ENCODE measurements at regions not wholly inside any gene's neighbourhood (a gene's known extent, or its start where the extent isn't known, plus 50 kb on each side); places are given as distances from the start of the nearest gene placed in this dataset.
"Not testable (repeated sequence)": the region's sequence is repeated elsewhere in the genome, so short reads cannot be mapped to it uniquely, and the experiment has no call there.

- H3K36me3 Mint-ChIP-seq = no peaks in the 10 kb centered on the region
- ATAC-seq (no peak), DNase-seq (no peak)
- no peak overlapping the region for H3K4me3 Mint-ChIP-seq
- H3K9me3 Mint-ChIP-seq (ENCODE audit: low read depth) = no peaks in the 10 kb centered on the region
- CTCF ChIA-PET = no interaction called here
- H3K27me3 Mint-ChIP-seq = no peaks in the 10 kb centered on the region
- H3K4me1 Mint-ChIP-seq = no peaks in the 10 kb centered on the region
- no peak overlapping the region for H3K27ac Mint-ChIP-seq
Measured at GRCh38 chr2:83795777-83796176, 663.3 kb downstream of the SUCLG1 start.

- H3K27me3 Mint-ChIP-seq; H3K27ac Mint-ChIP-seq; H3K4me3 Mint-ChIP-seq; H3K36me3 Mint-ChIP-seq; H3K9me3 Mint-ChIP-seq (ENCODE audit: low read depth); DNase-seq; CTCF ChIA-PET; H3K4me1 Mint-ChIP-seq; ATAC-seq: not testable (repeated sequence)
Measured at GRCh38 chr2:83790467-83790866, 668.6 kb downstream of the SUCLG1 start.

GRCh38 chr2:83789674-83790073, 669.4 kb downstream of the SUCLG1 start:
- H3K4me3 Mint-ChIP-seq; DNase-seq; H3K27me3 Mint-ChIP-seq; H3K36me3 Mint-ChIP-seq; H3K27ac Mint-ChIP-seq; ATAC-seq; H3K9me3 Mint-ChIP-seq (ENCODE audit: low read depth); CTCF ChIA-PET; H3K4me1 Mint-ChIP-seq: not testable (repeated sequence)

GRCh38 chr2:83788938-83789566, 670.0 kb downstream of the SUCLG1 start:
- ATAC-seq; H3K4me1 Mint-ChIP-seq; H3K9me3 Mint-ChIP-seq (ENCODE audit: low read depth); H3K27me3 Mint-ChIP-seq; H3K27ac Mint-ChIP-seq; DNase-seq; CTCF ChIA-PET; H3K36me3 Mint-ChIP-seq; H3K4me3 Mint-ChIP-seq: not testable (repeated sequence)

- H3K4me3 Mint-ChIP-seq = no peak overlapping the region
- CTCF ChIA-PET = no interaction called here
- no peaks in the 10 kb centered on the region for H3K9me3 Mint-ChIP-seq (ENCODE audit: low read depth)
- ATAC-seq (no peak), DNase-seq (no peak)
- no peaks in the 10 kb centered on the region for H3K36me3 Mint-ChIP-seq
- no peaks in the 10 kb centered on the region for H3K27me3 Mint-ChIP-seq
- H3K4me1 Mint-ChIP-seq = no peaks in the 10 kb centered on the region
- no peak overlapping the region for H3K27ac Mint-ChIP-seq
Measured at GRCh38 chr2:83787189-83787588, 671.9 kb downstream of the SUCLG1 start.

- Mint-ChIP-seq H3K4me3 (no peak overlapping the region), H3K36me3 (no peaks in the 10 kb centered on the region), H3K9me3 (ENCODE audit: low read depth) (no peaks in the 10 kb centered on the region), H3K27ac (no peak overlapping the region), H3K27me3 (no peaks in the 10 kb centered on the region), H3K4me1 (no peaks in the 10 kb centered on the region)
- no peak for ATAC-seq
- no peak for DNase-seq
- CTCF ChIA-PET = no interaction called here
Measured at GRCh38 chr2:83786140-83786539, 672.9 kb downstream of the SUCLG1 start.

GRCh38 chr2:83784947-83785346, 674.1 kb downstream of the SUCLG1 start:
- Mint-ChIP-seq H3K4me3 (no peak overlapping the region), H3K36me3 (no peaks in the 10 kb centered on the region), H3K27ac (no peak overlapping the region), H3K4me1 (no peaks in the 10 kb centered on the region), H3K9me3 (ENCODE audit: low read depth) (no peaks in the 10 kb centered on the region), H3K27me3 (no peaks in the 10 kb centered on the region)
- CTCF ChIA-PET = no interaction called here
- DNase-seq = no peak
- no peak for ATAC-seq

- no peak overlapping the region for H3K4me3 Mint-ChIP-seq
Measured at GRCh38 chr2:83784315-83784714, 674.8 kb downstream of the SUCLG1 start.

GRCh38 chr2:83782122-83782521, 677.0 kb downstream of the SUCLG1 start:
- H3K9me3 Mint-ChIP-seq (ENCODE audit: low read depth) = no peaks in the 10 kb centered on the region
- H3K27me3 Mint-ChIP-seq = no peaks in the 10 kb centered on the region
- CTCF ChIA-PET = no interaction called here
- DNase-seq (no peak), ATAC-seq (no peak)
- H3K4me1 Mint-ChIP-seq = no peaks in the 10 kb centered on the region
- H3K36me3 Mint-ChIP-seq = no peaks in the 10 kb centered on the region
- H3K27ac Mint-ChIP-seq = no peak overlapping the region
- no peak overlapping the region for H3K4me3 Mint-ChIP-seq

More at GRCh38 chr2:83784315-83784714, 674.8 kb downstream of the SUCLG1 start:
- CTCF ChIA-PET = no interaction called here
- Mint-ChIP-seq H3K4me1 (no peaks in the 10 kb centered on the region), H3K36me3 (no peaks in the 10 kb centered on the region), H3K27ac (no peak overlapping the region), H3K27me3 (no peaks in the 10 kb centered on the region), H3K9me3 (ENCODE audit: low read depth) (no peaks in the 10 kb centered on the region)
- no peak for DNase-seq
- no peak for ATAC-seq

GRCh38 chr2:83764447-83765005, 694.6 kb downstream of the SUCLG1 start:
- no peak overlapping the region for H3K27ac Mint-ChIP-seq
- H3K4me3 Mint-ChIP-seq = no peak overlapping the region
- no peak for ATAC-seq
- H3K4me1 Mint-ChIP-seq = no peaks in the 10 kb centered on the region
- no peak for DNase-seq
- peaks cover 10% of the 10 kb centered on the region for H3K9me3 Mint-ChIP-seq (ENCODE audit: low read depth)
- no peaks in the 10 kb centered on the region for H3K36me3 Mint-ChIP-seq
- no peaks in the 10 kb centered on the region for H3K27me3 Mint-ChIP-seq
- CTCF ChIA-PET = no interaction called here

GRCh38 chr2:83757329-83757728, 701.8 kb downstream of the SUCLG1 start:
- ATAC-seq (no peak), DNase-seq (no peak)
- CTCF ChIA-PET = no interaction called here
- Mint-ChIP-seq H3K36me3 (no peaks in the 10 kb centered on the region), H3K9me3 (ENCODE audit: low read depth) (peaks cover 3% of the 10 kb centered on the region), H3K27me3 (no peaks in the 10 kb centered on the region), H3K4me1 (no peaks in the 10 kb centered on the region), H3K4me3 (no peak overlapping the region), H3K27ac (no peak overlapping the region)

GRCh38 chr2:83756219-83756618, 702.9 kb downstream of the SUCLG1 start:
- peaks cover 3% of the 10 kb centered on the region for H3K9me3 Mint-ChIP-seq (ENCODE audit: low read depth)
- DNase-seq (no peak), ATAC-seq (no peak)
- H3K36me3 Mint-ChIP-seq = no peaks in the 10 kb centered on the region
- no peaks in the 10 kb centered on the region for H3K4me1 Mint-ChIP-seq
- H3K27ac Mint-ChIP-seq = no peak overlapping the region
- CTCF ChIA-PET = no interaction called here
- H3K27me3 Mint-ChIP-seq = no peaks in the 10 kb centered on the region
- no peak overlapping the region for H3K4me3 Mint-ChIP-seq

GRCh38 chr2:83747141-83747540, 711.9 kb downstream of the SUCLG1 start:
- Mint-ChIP-seq H3K27ac (no peak overlapping the region), H3K27me3 (no peaks in the 10 kb centered on the region), H3K36me3 (no peaks in the 10 kb centered on the region), H3K9me3 (ENCODE audit: low read depth) (peaks cover 6% of the 10 kb centered on the region), H3K4me1 (no peaks in the 10 kb centered on the region), H3K4me3 (no peak overlapping the region)
- CTCF ChIA-PET = no interaction called here
- DNase-seq (no peak), ATAC-seq (no peak)

GRCh38 chr2:83744855-83745254, 714.2 kb downstream of the SUCLG1 start:
- H3K9me3 Mint-ChIP-seq (ENCODE audit: low read depth) = peaks cover 12% of the 10 kb centered on the region
- no peak for ATAC-seq
- no peak for DNase-seq
- CTCF ChIA-PET = no interaction called here
- no peaks in the 10 kb centered on the region for H3K27me3 Mint-ChIP-seq
- no peaks in the 10 kb centered on the region for H3K36me3 Mint-ChIP-seq
- H3K4me3 Mint-ChIP-seq = no peak overlapping the region
- no peak overlapping the region for H3K27ac Mint-ChIP-seq
- no peaks in the 10 kb centered on the region for H3K4me1 Mint-ChIP-seq

All from activated CD8-positive, alpha-beta memory T cell treated with anti-CD3 and anti-CD28 coated beads, Interleukin-2, amount 10 ng/mL, durations not matched to agents 7 days and 5 days (primary cell).